Heart left ventricle (tissue), 13 donors: ENCODE measurements at regions not wholly inside any gene's neighbourhood (a gene's known extent, or its start where the extent isn't known, plus 50 kb on each side); places are given as distances from the start of the nearest gene placed in this dataset.

Experiments
- POLR2A ChIP-seq, 2 donors: fragments of 450-650 bp; IDR thresholded peaks; one replicate each; pipeline ENCODE4 v1.6.1; 2017; ENCODE audit warnings: antibody characterized with exemption in 2 of 2, mild to moderate bottlenecking in 2 of 2, moderate library complexity in 2 of 2
- TF ChIP-seq, protein P1 (sequence below), 12 donors: fragments of 200-600 bp; sonication (generic) in 4 of 12; IDR thresholded peaks; one replicate each; pipeline versions ENCODE4 v1.5.0 to v1.8.0; 2018 to 2022; ENCODE audit warnings: antibody characterized with exemption in 12 of 12, mild to moderate bottlenecking in 5 of 12
- donor health status: ischemic (EF 13 %, LVEDD 7.1; RV severe dilation, severe dysfunction).
- donor health status: DM: no; HTN: yes; CAD: no.
- donor health status: DM: no; HTN: no; CAD: no.
- donor health status: ischemic (EF 25% LVEDD 6.9; RV normal size, moderate dysfunction).
- donor health status: ischemic (EF 25% LVEDD 5.7; RV mildly dilated, moderate dysfunction).
- donor health status: ischemic (EF 35%, LVEDD 5.7; RV mildly dilated, moderate dysfunction).
- donor health status: nonischemic (EF 11% LVEDD 7.7; RV severe dilation, severe dysfunction).
- donor health status: DM: yes; HTN: yes; CAD: no.
- donor health status: PGD.
- donor health status: ischemic (EF 29% LVEDD 5.4; RV normal size, mild dysfunction).
- donor health status: nonischemic (EF 23%, LVEDD 6.1; RV moderate dilation, normal function).

DNA sequence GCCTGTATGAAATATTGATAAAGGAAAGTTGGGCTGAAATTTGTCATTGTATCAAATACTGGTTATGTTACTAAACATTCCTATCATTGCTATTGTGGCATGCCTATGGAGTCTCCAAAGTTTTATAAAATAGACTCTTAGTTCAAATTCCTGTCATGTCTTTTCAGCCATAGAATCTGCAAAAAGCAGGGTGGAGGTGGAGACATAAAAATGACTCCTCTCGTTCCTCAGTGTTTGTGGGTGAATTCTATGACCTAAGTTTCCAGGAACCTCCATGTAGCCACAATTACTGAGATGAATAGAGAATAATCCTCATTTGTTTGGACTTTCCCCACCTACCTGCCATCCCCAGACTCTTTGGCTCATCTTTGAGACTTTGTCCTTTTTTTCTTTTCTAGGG, 326.3 kb upstream of the ETAA1 start:
- TF ChIP-seq, protein P1, sequence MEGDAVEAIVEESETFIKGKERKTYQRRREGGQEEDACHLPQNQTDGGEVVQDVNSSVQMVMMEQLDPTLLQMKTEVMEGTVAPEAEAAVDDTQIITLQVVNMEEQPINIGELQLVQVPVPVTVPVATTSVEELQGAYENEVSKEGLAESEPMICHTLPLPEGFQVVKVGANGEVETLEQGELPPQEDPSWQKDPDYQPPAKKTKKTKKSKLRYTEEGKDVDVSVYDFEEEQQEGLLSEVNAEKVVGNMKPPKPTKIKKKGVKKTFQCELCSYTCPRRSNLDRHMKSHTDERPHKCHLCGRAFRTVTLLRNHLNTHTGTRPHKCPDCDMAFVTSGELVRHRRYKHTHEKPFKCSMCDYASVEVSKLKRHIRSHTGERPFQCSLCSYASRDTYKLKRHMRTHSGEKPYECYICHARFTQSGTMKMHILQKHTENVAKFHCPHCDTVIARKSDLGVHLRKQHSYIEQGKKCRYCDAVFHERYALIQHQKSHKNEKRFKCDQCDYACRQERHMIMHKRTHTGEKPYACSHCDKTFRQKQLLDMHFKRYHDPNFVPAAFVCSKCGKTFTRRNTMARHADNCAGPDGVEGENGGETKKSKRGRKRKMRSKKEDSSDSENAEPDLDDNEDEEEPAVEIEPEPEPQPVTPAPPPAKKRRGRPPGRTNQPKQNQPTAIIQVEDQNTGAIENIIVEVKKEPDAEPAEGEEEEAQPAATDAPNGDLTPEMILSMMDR (IDR thresholded peaks at IDR 0.05): no peak
- TF ChIP-seq POLR2A (IDR thresholded peaks at IDR 0.05): no peak
